Endothelial cell of umbilical vein (primary cell): ENCODE measurements at regions not wholly inside any gene's neighbourhood (a gene's known extent, or its start where the extent isn't known, plus 50 kb on each side); places are given as distances from the start of the nearest gene placed in this dataset.
A peak's percentile ranks its signal among the peaks of the same experiment; 100 is the strongest.

ENCODE experiments used
- BruUV-seq: library from RNA; stranded (reverse); fragments of 400-500 nt; replicated peaks from 2 replicates; lab custom pipeline; 2021; lab: Mats Ljungman, UMichigan
- CTCF ChIA-PET: fragments of 300-600, 350-600 bp; sonication (Branson Sonifier 250); formaldehyde crosslinking; loops from one replicate; lab custom pipeline; 2021; ENCODE audit warnings: antibody characterized with exemption, inconsistent platforms; lab: Charles Lee
- POLR2A ChIA-PET: fragments of 300-600, 350-600 bp; sonication (Branson Sonifier 250); formaldehyde crosslinking; loops from one replicate; lab custom pipeline; 2021; ENCODE audit warnings: antibody characterized with exemption, inconsistent platforms; lab: Charles Lee
- DNase-seq: peaks from one replicate; pipeline ENCODE4 v3.0.0-alpha.2; 2011; ENCODE audit warnings: low read depth, low spot score
- FAIRE-seq: peaks from 2 replicates; lab custom pipeline; 2011; peaks lifted over from hg19 to GRCh38; lab: Jason Lieb, UNC
- H2AFZ ChIP-seq: 2 replicates; pipeline ENCODE4 v1.6.0; 2012; ENCODE audit warnings: low read depth, low read length, control low read depth, inconsistent platforms
- H3K27ac ChIP-seq: 2 replicates; pipeline ENCODE4 v1.5.1; 2011; ENCODE audit warnings: low read depth, mild to moderate bottlenecking, control low read depth, low read length, moderate library complexity; ENCODE audit not compliant: insufficient read depth
- H3K27me3 ChIP-seq, 2 experiments: 2 replicates each; pipeline versions ENCODE4 v1.6.0 to v1.6.1; 2011; ENCODE audit warnings: low read length in 2 of 2, mixed read lengths in 1 of 2; ENCODE audit not compliant: control insufficient read depth in 2 of 2, insufficient read depth in 2 of 2
- H3K36me3 ChIP-seq, 2 experiments: 2 replicates in 1 of 2; 3 replicates in 1 of 2; pipeline ENCODE4 v1.5.1; 2011; ENCODE audit warnings: low read length in 2 of 2, mild to moderate bottlenecking in 1 of 2, moderate library complexity in 1 of 2; ENCODE audit not compliant: control insufficient read depth in 2 of 2, insufficient read depth in 2 of 2; ENCODE audit errors: extremely low read depth in 1 of 2
- H3K4me1 ChIP-seq: 3 replicates; pipeline ENCODE4 v1.5.1; 2011; ENCODE audit warnings: mild to moderate bottlenecking, low read length; ENCODE audit not compliant: control insufficient read depth, insufficient read depth; ENCODE audit errors: extremely low read depth
- H3K4me2 ChIP-seq: 2 replicates; pipeline ENCODE4 v1.6.1; 2011; ENCODE audit warnings: low read length, control low read depth, mixed read lengths; ENCODE audit not compliant: insufficient read depth
- H3K4me3 ChIP-seq, 3 experiments: fragments of 200-600 bp in 1 of 3; sonication (generic), shearing (Covaris generic) in 1 of 3; replicated peaks in 1 of 3; 2 replicates each; pipeline ENCODE4 v1.5.1; 2011 to 2016; ENCODE audit warnings: control low read depth in 3 of 3, low read length in 3 of 3, mild to moderate bottlenecking in 2 of 3, inconsistent platforms in 1 of 3, low read depth in 1 of 3, moderate library complexity in 1 of 3; ENCODE audit not compliant: insufficient read depth in 1 of 3
- H3K79me2 ChIP-seq: 2 replicates; pipeline ENCODE4 v1.6.0; 2012; ENCODE audit warnings: low read length, inconsistent platforms; ENCODE audit not compliant: control insufficient read depth, insufficient read depth
- H3K9ac ChIP-seq: replicated peaks from 2 replicates; pipeline ENCODE3; 2011; ENCODE audit warnings: low read length, control low read depth; ENCODE audit not compliant: insufficient read depth; ENCODE audit errors: extremely low read depth
- H3K9me1 ChIP-seq: replicated peaks from 3 replicates; pipeline ENCODE4 v1.6.0; 2011; ENCODE audit warnings: mild to moderate bottlenecking, low read length; ENCODE audit not compliant: control insufficient read depth, insufficient read depth; ENCODE audit errors: extremely low read depth
- H3K9me3 ChIP-seq: replicated peaks from 2 replicates; pipeline ENCODE4 v1.5.1; 2012; ENCODE audit warnings: low read length, inconsistent platforms; ENCODE audit not compliant: control insufficient read depth, insufficient read depth
- H4K20me1 ChIP-seq: replicated peaks from 2 replicates; pipeline ENCODE3; 2011; ENCODE audit warnings: mild to moderate bottlenecking, low read length; ENCODE audit not compliant: control insufficient read depth, insufficient read depth; ENCODE audit errors: extremely low read depth
- CTCF ChIP-seq, 2 donors: IDR thresholded peaks; 1 replicate in 1 of 2; 2 replicates in 1 of 2; pipeline ENCODE4 v1.5.1; 2011; ENCODE audit warnings: low read length in 2 of 2, mild to moderate bottlenecking in 2 of 2, moderate library complexity in 2 of 2, control low read depth in 1 of 2, inconsistent platforms in 1 of 2, low read depth in 1 of 2; ENCODE audit not compliant: insufficient read depth in 1 of 2; ENCODE audit errors: extremely low read depth in 1 of 2
- EZH2 ChIP-seq: IDR thresholded peaks from 2 replicates; pipeline ENCODE4 v1.6.1; 2012; ENCODE audit warnings: borderline replicate concordance, low read depth, mild to moderate bottlenecking, moderate library complexity, low read length, inconsistent platforms; ENCODE audit not compliant: severe bottlenecking
- FOS ChIP-seq: IDR thresholded peaks from 2 replicates; pipeline ENCODE4 v1.6.1; 2011; ENCODE audit warnings: mild to moderate bottlenecking, low read length, moderate library complexity, borderline replicate concordance; ENCODE audit not compliant: insufficient read depth
- GATA2 ChIP-seq: IDR thresholded peaks from 2 replicates; pipeline ENCODE4 v1.7.0; 2011; ENCODE audit warnings: low read depth, mild to moderate bottlenecking, moderate library complexity, mixed read lengths, low read length; ENCODE audit not compliant: insufficient read length, insufficient read depth
- JUN ChIP-seq: IDR thresholded peaks from 2 replicates; pipeline ENCODE4 v1.6.1; 2011; ENCODE audit warnings: borderline replicate concordance, low read depth; ENCODE audit not compliant: insufficient read length, insufficient read depth
- MAX ChIP-seq: IDR thresholded peaks from 2 replicates; pipeline ENCODE4 v1.6.1; 2011; ENCODE audit not compliant: insufficient read depth, insufficient read length
- MYC ChIP-seq: IDR thresholded peaks from one replicate; pipeline ENCODE4 v1.6.1; 2011; ENCODE audit warnings: mild to moderate bottlenecking, low read depth, low read length
- POLR2A ChIP-seq: IDR thresholded peaks from 2 replicates; pipeline ENCODE4 v1.6.1; 2012; ENCODE audit warnings: low read depth, mild to moderate bottlenecking, control low read depth, low read length
- POLR2AphosphoS5 ChIP-seq: IDR thresholded peaks from 2 replicates; pipeline ENCODE4 v1.6.1; 2012; ENCODE audit warnings: low read depth, mild to moderate bottlenecking, control low read depth, low read length, moderate library complexity; ENCODE audit not compliant: insufficient read depth
- dilution Hi-C: fragments of 300-500 bp; cut with MboI; formaldehyde crosslinking; loops from one replicate; pipeline ENCODE4 v1.15.0; 2019; ENCODE audit warnings: low sequenced_read_pairs; ENCODE audit not compliant: extremely low pct_ligation_motif_present
- intact Hi-C: fragments of 100-400 bp; cut with micrococcal nuclease; formaldehyde crosslinking; loops from one replicate; pipeline ENCODE4 v1.10.0; 2022

DNA sequence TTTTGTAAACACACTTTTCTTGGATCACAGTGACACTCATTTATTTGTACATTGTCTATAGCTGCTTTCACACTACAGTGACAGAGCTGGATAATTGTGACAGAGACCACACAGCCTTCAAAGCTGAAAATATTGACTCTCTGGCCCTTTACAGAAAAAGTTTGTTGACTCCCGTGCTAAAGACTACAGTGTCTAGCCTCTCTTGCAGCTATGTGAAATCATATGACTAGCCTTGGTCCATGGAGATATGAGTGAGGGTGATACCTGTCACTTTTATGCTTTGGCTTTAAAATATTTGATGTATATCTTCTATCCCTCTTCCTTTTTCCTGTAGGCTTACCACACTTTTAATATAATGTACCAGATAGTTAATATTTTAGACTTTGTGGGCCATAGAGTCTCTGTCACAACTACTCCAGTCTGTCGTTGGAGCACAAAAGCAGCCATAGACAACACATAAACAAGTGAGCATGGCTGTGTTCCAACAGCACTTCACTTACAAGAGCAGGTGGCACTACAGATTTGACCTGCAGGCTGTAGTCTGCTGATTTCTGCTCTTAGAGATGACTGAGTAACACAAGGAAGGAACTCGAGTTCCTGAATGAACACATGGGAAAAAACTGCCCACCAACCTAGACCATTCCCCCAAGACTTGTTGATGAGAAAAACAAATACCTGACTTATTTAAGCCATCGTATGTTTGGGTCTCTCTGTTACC is 73.5 kb upstream of the ANKRD55 start:
- intact Hi-C loops (no loop called here), dilution Hi-C loops (no loop called here)
- POLR2A ChIA-PET = no interaction called here
- Histone ChIP-seq H3K9ac (no peak overlapping the region), H3K36me3 (no peaks in the 10 kb centered on the region), H3K27me3 (no peaks in the 10 kb centered on the region), H4K20me1 (no peaks in the 10 kb centered on the region), H3K27ac (no peak overlapping the region), H3K9me3 (no peaks in the 10 kb centered on the region), H3K9me1 (no peaks in the 10 kb centered on the region), H3K79me2 (no peaks in the 10 kb centered on the region), H3K4me1 (peaks cover 11% of the 10 kb centered on the region), H3K4me2 (no peak overlapping the region), H3K4me3 (no peak overlapping the region), H2AFZ (no peak overlapping the region)
- DNase-seq = peak; percentile 38
- FAIRE-seq = no peak
- no TSS peak for BruUV-seq
- TF ChIP-seq MYC = no peak
- no peak for TF ChIP-seq POLR2AphosphoS5
- TF ChIP-seq EZH2 = no peak
- TF ChIP-seq FOS = no peak
- no peak for TF ChIP-seq JUN
- TF ChIP-seq GATA2 = no peak
- TF ChIP-seq POLR2A = no peak
- TF ChIP-seq MAX = no peak
- TF ChIP-seq CTCF (IDR thresholded peaks at IDR 0.05; ENCODE audit: extremely low read depth in 1 of 2, insufficient read depth in 1 of 2, low read depth in 1 of 2, low read length in 2 of 2) = no peak
- CTCF ChIA-PET = no interaction called here
